CD8-positive, alpha-beta memory T cell (primary cell): ENCODE measurements at regions not wholly inside any gene's neighbourhood (a gene's known extent, or its start where the extent isn't known, plus 50 kb on each side); places are given as distances from the start of the nearest gene placed in this dataset.
A peak's percentile ranks its signal among the peaks of the same experiment; 100 is the strongest.
"Not testable (repeated sequence)": the region's sequence is repeated elsewhere in the genome, so short reads cannot be mapped to it uniquely, and the experiment has no call there.

ENCODE experiments used
- CTCF ChIA-PET: fragments of 350-600 bp; sonication (Branson Sonifier 250); formaldehyde crosslinking; loops from one replicate; lab custom pipeline; 2021; ENCODE audit warnings: antibody characterized with exemption; lab: Charles Lee
- POLR2A ChIA-PET: fragments of 350-600 bp; sonication (Branson Sonifier 250); formaldehyde crosslinking; loops from one replicate; lab custom pipeline; 2021; ENCODE audit warnings: antibody characterized with exemption; lab: Charles Lee
- DNase-seq, 5 donors: peaks; one replicate each; pipeline versions ENCODE4 v3.0.0 to v3.0.0-alpha.2; 2020 to 2022; ENCODE audit warnings: mixed read lengths in 1 of 5
- H3K27ac ChIP-seq: one replicate; pipeline ENCODE4 v1.7.0; 2013; ENCODE audit warnings: low read depth, mild to moderate bottlenecking, low read length, moderate library complexity
- H3K27me3 ChIP-seq: 2 replicates; pipeline ENCODE4 v1.7.0; 2013; ENCODE audit warnings: low read length, mild to moderate bottlenecking; ENCODE audit not compliant: insufficient read depth, poor library complexity, severe bottlenecking
- H3K36me3 ChIP-seq: 2 replicates; pipeline ENCODE4 v1.7.0; 2013; ENCODE audit warnings: mild to moderate bottlenecking, low read length, moderate library complexity; ENCODE audit not compliant: insufficient read depth
- H3K4me1 ChIP-seq: 2 replicates; pipeline ENCODE4 v1.7.0; 2013; ENCODE audit warnings: mild to moderate bottlenecking, low read length, moderate library complexity; ENCODE audit not compliant: insufficient read depth
- H3K4me3 ChIP-seq: 2 replicates; pipeline ENCODE4 v1.7.0; 2013; ENCODE audit warnings: mild to moderate bottlenecking, low read length
- H3K9me3 ChIP-seq: 2 replicates; pipeline ENCODE4 v1.7.0; 2013; ENCODE audit warnings: mild to moderate bottlenecking, low read length
- H3K27ac Mint-ChIP-seq, 8 donors: one replicate each; pipeline ENCODE4 v1.8.0; 2020 to 2021; ENCODE audit warnings: mixed read lengths in 8 of 8, mild to moderate bottlenecking in 6 of 8, inconsistent platforms in 3 of 8, moderate library complexity in 3 of 8
- H3K27me3 Mint-ChIP-seq, 2 donors: one replicate each; pipeline ENCODE4 v1.8.0; 2020 to 2021; ENCODE audit warnings: mixed read lengths in 2 of 2, mild to moderate bottlenecking in 1 of 2, moderate library complexity in 1 of 2
- H3K36me3 Mint-ChIP-seq, 3 donors: one replicate each; pipeline ENCODE4 v1.8.0; 2020 to 2021; ENCODE audit warnings: mixed read lengths in 3 of 3, inconsistent platforms in 1 of 3, mild to moderate bottlenecking in 1 of 3
- H3K4me1 Mint-ChIP-seq, 3 donors: one replicate each; pipeline ENCODE4 v1.8.0; 2020 to 2021; ENCODE audit warnings: mixed read lengths in 3 of 3, inconsistent platforms in 1 of 3, mild to moderate bottlenecking in 1 of 3
- H3K4me3 Mint-ChIP-seq, 7 donors: one replicate each; pipeline ENCODE4 v1.8.0; 2020 to 2021; ENCODE audit warnings: mixed read lengths in 7 of 7, mild to moderate bottlenecking in 6 of 7, moderate library complexity in 4 of 7, inconsistent platforms in 2 of 7
- H3K9me3 Mint-ChIP-seq, 5 donors: one replicate each; pipeline ENCODE4 v1.8.0; 2020 to 2022; ENCODE audit warnings: mixed read lengths in 5 of 5, mild to moderate bottlenecking in 3 of 5, moderate library complexity in 2 of 5, inconsistent platforms in 1 of 5

DNA sequence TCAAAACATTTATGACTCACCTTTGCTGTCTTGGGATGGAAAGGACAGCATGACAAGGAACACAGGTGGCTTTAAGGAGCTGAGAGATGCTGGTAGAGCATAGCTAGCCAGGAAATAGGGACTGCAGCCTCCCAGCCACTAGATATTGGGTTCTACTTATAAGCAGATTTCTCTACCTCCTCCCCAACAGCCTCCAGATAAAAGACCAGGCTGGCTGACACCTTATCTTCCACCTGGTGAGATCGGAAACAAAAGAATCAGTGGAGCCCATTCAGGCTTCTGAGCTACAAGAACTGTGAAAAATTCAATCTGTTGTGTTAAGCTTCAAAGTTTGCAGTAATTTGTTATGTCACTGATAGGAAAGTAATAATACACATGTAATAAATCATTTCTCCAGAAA is 1278.5 kb upstream of the ZEB2 start:
- H3K36me3 Mint-ChIP-seq = no peaks in the 10 kb centered on the region

DNA sequence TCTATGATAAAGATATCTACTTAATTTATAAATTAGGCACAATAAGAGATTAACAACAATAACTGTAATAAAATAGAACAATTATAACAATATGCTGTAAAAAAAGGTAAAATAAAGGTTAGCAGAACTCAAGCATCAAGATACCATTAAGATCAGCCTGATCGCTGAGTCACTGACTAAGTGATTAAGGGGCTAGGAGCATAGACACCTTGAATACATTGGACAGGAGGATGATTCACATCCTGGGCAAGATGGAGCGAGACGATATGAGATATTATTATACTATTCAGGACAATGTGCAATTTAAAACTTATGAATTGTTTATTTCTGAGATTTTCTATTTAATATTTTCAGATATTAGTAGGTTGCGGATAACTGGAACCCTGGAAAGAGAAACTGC is 1277.8 kb upstream of the ZEB2 start:
- no peak overlapping the region for H3K4me3 Mint-ChIP-seq
- no peaks in the 10 kb centered on the region for H3K4me1 Mint-ChIP-seq
- peaks cover 0 to 3% (median 0%) of the 10 kb centered on the region in 5 donors for H3K9me3 Mint-ChIP-seq
- DNase-seq = no peak
- H3K4me1 ChIP-seq = no peaks in the 10 kb centered on the region
- no peaks in the 10 kb centered on the region for H3K27me3 ChIP-seq
- H3K27ac Mint-ChIP-seq = no peak overlapping the region
- ChIA-PET POLR2A (no interaction called here), CTCF (no interaction called here)
- no peak overlapping the region for H3K4me3 ChIP-seq
- H3K27ac ChIP-seq = no peak overlapping the region
- H3K36me3 Mint-ChIP-seq = no peaks in the 10 kb centered on the region
- H3K9me3 ChIP-seq = no peaks in the 10 kb centered on the region
- peaks cover 0 to 2% of the 10 kb centered on the region in 2 donors for H3K27me3 Mint-ChIP-seq
- H3K36me3 ChIP-seq = no peaks in the 10 kb centered on the region

More for the DNA sequence above, 1278.5 kb upstream of the ZEB2 start:
- H3K4me3 ChIP-seq = no peak overlapping the region
- H3K36me3 ChIP-seq = no peaks in the 10 kb centered on the region
- no peaks in the 10 kb centered on the region for H3K4me1 ChIP-seq
- ChIA-PET CTCF (no interaction called here), POLR2A (no interaction called here)
- Mint-ChIP-seq H3K4me3 (no peak overlapping the region), H3K27me3 (peaks cover 0 to 2% of the 10 kb centered on the region in 2 donors), H3K4me1 (no peaks in the 10 kb centered on the region), H3K27ac (no peak overlapping the region), H3K9me3 (peaks cover 0 to 3% (median 0%) of the 10 kb centered on the region in 5 donors)
- H3K27me3 ChIP-seq = no peaks in the 10 kb centered on the region
- no peak overlapping the region for H3K27ac ChIP-seq
- DNase-seq = no peak
- H3K9me3 ChIP-seq = no peaks in the 10 kb centered on the region

DNA sequence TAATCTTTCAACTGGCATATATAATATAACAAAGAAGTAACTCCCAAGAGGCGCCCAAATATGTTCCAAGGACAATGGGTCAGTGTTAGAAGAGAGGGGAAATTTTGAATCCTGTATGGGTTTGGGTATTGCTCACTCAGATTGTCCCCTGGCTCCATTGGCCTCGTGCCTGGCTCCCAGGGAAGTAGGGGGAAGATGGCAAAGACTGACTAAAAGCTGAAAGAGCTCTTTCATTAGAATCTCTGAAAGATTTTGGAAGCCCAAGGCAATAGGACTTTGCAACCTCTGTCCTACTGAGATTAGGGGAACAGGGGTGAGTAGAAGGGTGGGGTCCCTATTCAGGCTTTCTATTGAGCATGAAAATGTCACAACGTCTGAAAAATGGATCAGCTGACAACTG is 1272.8 kb upstream of the ZEB2 start:
- CTCF ChIA-PET = no interaction called here
- no peak overlapping the region for H3K4me3 ChIP-seq
- POLR2A ChIA-PET = no interaction called here
- no peak for DNase-seq
- H3K4me1 Mint-ChIP-seq = no peaks in the 10 kb centered on the region
- H3K4me3 Mint-ChIP-seq = no peak overlapping the region
- H3K27me3 ChIP-seq = no peaks in the 10 kb centered on the region
- no peaks in the 10 kb centered on the region for H3K4me1 ChIP-seq
- no peaks in the 10 kb centered on the region for H3K9me3 ChIP-seq
- no peak overlapping the region for H3K27ac ChIP-seq
- no peaks in the 10 kb centered on the region for H3K36me3 ChIP-seq
- no peak overlapping the region for H3K27ac Mint-ChIP-seq
- H3K27me3 Mint-ChIP-seq = peaks cover 0 to 2% of the 10 kb centered on the region in 2 donors
- H3K9me3 Mint-ChIP-seq = peaks cover 0 to 7% (median 2%) of the 10 kb centered on the region in 5 donors
- no peaks in the 10 kb centered on the region for H3K36me3 Mint-ChIP-seq

DNA sequence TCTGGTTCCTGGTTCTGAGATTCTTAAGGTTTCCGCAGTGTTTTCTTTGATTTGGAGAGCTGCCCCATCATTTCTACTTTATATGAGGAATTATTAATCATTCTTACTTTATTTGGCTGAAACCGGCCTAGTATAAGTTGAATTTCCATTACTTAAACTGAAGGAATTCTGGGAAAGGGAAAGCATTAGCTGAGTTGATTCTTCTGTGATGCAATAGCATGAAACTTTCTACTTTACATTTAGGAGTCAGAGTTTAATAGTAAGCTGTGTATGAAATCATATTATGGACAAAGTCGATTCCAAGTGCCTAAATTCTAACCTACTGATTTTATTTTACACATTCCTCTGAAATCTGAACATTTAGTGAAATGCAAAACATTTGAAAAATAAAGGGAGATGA is 1269.7 kb upstream of the ZEB2 start:
- H3K36me3 ChIP-seq = no peaks in the 10 kb centered on the region
- no peak overlapping the region for H3K4me3 ChIP-seq
- ChIA-PET POLR2A (no interaction called here), CTCF (no interaction called here)
- no peak for DNase-seq
- Mint-ChIP-seq H3K36me3 (no peaks in the 10 kb centered on the region), H3K27me3 (no peaks in the 10 kb centered on the region), H3K9me3 (peaks cover 0 to 19% (median 7%) of the 10 kb centered on the region in 5 donors), H3K27ac (no peak overlapping the region), H3K4me3 (no peak overlapping the region), H3K4me1 (no peaks in the 10 kb centered on the region)
- H3K27me3 ChIP-seq = no peaks in the 10 kb centered on the region
- H3K4me1 ChIP-seq = no peaks in the 10 kb centered on the region
- H3K27ac ChIP-seq = no peak overlapping the region
- no peaks in the 10 kb centered on the region for H3K9me3 ChIP-seq

DNA sequence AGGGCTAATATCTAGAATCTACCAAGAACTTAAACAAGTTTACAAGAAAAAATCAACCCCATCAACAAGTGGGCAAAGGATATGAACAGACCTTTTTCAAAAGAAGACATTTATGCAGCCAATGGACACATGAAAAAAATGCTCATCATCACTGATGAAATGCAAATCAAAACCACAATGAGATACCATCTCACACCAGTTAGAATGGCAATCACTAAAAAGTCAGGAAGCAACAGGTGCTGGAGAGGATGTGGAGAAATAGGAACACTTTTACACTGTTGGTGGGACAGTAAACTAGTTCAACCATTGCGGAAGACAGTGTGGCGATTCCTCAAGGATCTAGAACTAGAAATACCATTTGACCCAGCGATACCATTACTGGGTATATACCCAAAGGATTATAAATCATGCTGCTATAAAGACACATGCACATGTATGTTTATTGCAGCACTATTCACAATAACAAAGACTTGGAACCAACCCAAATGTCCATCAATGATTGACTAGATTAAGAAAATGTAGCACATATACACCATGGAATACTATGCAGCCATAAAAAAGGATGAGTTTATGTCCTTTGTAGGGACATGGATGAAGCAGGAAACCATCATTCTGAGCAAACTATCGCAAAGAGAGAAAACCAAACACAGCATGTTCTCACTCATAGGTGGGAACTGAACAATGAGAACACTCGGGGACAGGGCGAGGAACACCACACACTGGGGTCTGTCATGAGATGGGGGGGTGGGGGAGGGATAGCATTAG is 1267.9 kb upstream of the ZEB2 start:
- Mint-ChIP-seq H3K27ac (peak overlapping the region in 1 of 8 donors; percentile 18), H3K9me3 (peaks cover 6 to 21% (median 8%) of the 10 kb centered on the region in 5 donors)
- H3K27ac ChIP-seq, H3K36me3 ChIP-seq, H3K4me3 ChIP-seq, H3K36me3 Mint-ChIP-seq, H3K4me1 Mint-ChIP-seq, POLR2A ChIA-PET, H3K27me3 Mint-ChIP-seq, DNase-seq, CTCF ChIA-PET, H3K9me3 ChIP-seq, H3K4me1 ChIP-seq, H3K4me3 Mint-ChIP-seq, H3K27me3 ChIP-seq: not testable (repeated sequence)

DNA sequence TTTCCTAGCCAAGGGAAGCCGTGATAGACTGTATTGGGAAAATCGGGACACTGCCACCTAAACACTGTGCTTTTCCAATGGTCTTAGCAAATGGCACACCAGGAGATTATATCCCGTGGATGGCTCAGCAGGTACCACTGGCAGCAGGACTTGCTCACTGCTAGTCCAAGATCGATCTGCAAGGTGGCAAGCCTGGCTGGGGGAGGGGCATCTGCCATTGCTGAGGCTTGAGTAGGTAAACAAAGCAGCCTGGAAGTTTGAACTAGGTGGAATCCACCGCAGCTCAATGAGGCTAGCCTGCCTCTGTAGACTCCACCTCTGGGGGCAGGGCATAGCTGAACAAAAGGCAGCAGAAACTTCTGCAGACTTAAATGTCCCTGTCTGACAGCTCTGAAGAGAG is 1262.7 kb upstream of the ZEB2 start:
- H3K4me3 ChIP-seq, H3K27me3 ChIP-seq, CTCF ChIA-PET, H3K36me3 Mint-ChIP-seq, H3K27ac Mint-ChIP-seq, H3K9me3 ChIP-seq, H3K27ac ChIP-seq, H3K4me1 ChIP-seq, DNase-seq, H3K36me3 ChIP-seq, POLR2A ChIA-PET, H3K4me1 Mint-ChIP-seq, H3K4me3 Mint-ChIP-seq, H3K27me3 Mint-ChIP-seq: not testable (repeated sequence)
- H3K9me3 Mint-ChIP-seq = peaks cover 5 to 19% (median 6%) of the 10 kb centered on the region in 5 donors

DNA sequence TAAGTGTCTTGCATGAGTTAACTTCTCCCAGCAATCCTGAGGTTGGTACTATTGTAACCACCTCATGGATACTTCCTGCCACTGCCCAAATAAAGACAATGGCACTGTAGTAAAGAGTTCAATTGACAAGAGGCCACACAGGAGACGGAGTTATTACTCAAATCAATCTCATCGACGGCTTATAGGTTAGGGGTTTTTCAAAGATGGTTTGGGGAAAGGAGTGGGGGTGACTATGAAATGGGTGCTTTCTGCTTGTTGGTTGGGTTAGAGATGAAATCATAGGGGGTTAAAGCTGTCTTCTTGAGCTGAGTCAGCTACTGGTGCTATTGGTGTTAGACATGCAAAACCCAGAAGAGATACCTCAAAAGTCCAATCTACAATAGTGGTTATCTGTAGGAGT is 1258.0 kb upstream of the ZEB2 start:
- Histone ChIP-seq H3K27me3 (no peaks in the 10 kb centered on the region), H3K4me1 (no peaks in the 10 kb centered on the region), H3K36me3 (no peaks in the 10 kb centered on the region), H3K4me3 (no peak overlapping the region), H3K9me3 (no peaks in the 10 kb centered on the region), H3K27ac (no peak overlapping the region)
- no peak for DNase-seq
- H3K9me3 Mint-ChIP-seq = peaks cover 0 to 5% (median 0%) of the 10 kb centered on the region in 5 donors
- CTCF ChIA-PET = no interaction called here
- no peaks in the 10 kb centered on the region for H3K27me3 Mint-ChIP-seq
- H3K36me3 Mint-ChIP-seq = no peaks in the 10 kb centered on the region
- POLR2A ChIA-PET = no interaction called here
- H3K27ac Mint-ChIP-seq = no peak overlapping the region
- H3K4me3 Mint-ChIP-seq = no peak overlapping the region
- H3K4me1 Mint-ChIP-seq = no peaks in the 10 kb centered on the region

DNA sequence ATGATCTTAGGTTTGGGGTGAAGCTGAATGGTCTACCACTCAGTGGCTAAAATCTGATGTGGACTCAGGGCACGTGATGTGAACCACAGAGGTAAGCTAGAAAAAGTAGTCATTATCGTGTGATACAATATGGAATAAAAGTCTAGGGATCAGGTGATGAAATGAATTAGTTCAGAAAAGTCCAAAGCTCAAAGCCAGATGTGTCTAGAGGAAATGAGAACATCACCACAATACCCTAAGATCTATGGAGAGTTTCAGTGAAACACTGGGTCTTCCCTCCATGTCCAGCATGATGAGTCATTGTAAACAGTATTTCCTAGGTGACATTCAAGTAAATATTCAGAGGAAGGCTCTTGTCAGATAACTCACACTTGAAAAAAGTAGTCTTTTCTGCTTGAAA is 1257.4 kb upstream of the ZEB2 start:
- Histone ChIP-seq H3K4me1 (no peaks in the 10 kb centered on the region), H3K27me3 (no peaks in the 10 kb centered on the region), H3K36me3 (no peaks in the 10 kb centered on the region), H3K4me3 (no peak overlapping the region), H3K9me3 (no peaks in the 10 kb centered on the region), H3K27ac (no peak overlapping the region)
- Mint-ChIP-seq H3K9me3 (peaks cover 0 to 5% (median 0%) of the 10 kb centered on the region in 5 donors), H3K36me3 (no peaks in the 10 kb centered on the region), H3K4me1 (no peaks in the 10 kb centered on the region), H3K27ac (no peak overlapping the region), H3K27me3 (no peaks in the 10 kb centered on the region), H3K4me3 (no peak overlapping the region)
- POLR2A ChIA-PET = no interaction called here
- DNase-seq = no peak
- CTCF ChIA-PET = no interaction called here
